ENCODE measurements at regions not wholly inside any gene's neighbourhood (a gene's known extent, or its start where the extent isn't known, plus 50 kb on each side); places are given as distances from the start of the nearest gene placed in this dataset.

GRCh38 chr11:127723714-127724113, 723.1 kb upstream of the KIRREL3 start:
- no peak for DNase-seq (ENCODE audit: low read depth, low spot score)
- H3K27ac ChIP-seq: no peak overlapping the region

GRCh38 chr11:127713226-127713625, 712.7 kb upstream of the KIRREL3 start:
- DNase-seq (ENCODE audit: low read depth, low spot score): no peak
- H3K27ac ChIP-seq: no peak overlapping the region

GRCh38 chr11:127711748-127712147, 711.2 kb upstream of the KIRREL3 start:
- DNase-seq (ENCODE audit: low read depth, low spot score): no peak

GRCh38 chr11:127710831-127711230, 710.3 kb upstream of the KIRREL3 start:
- no peak for DNase-seq (ENCODE audit: low read depth, low spot score)
- H3K27ac ChIP-seq: no peak overlapping the region

More at GRCh38 chr11:127711748-127712147, 711.2 kb upstream of the KIRREL3 start:
- no peak overlapping the region for H3K27ac ChIP-seq

GRCh38 chr11:127709960-127710359, 709.4 kb upstream of the KIRREL3 start:
- no peak for DNase-seq (ENCODE audit: low read depth, low spot score)
- no peak overlapping the region for H3K27ac ChIP-seq

GRCh38 chr11:127693686-127694085, 693.1 kb upstream of the KIRREL3 start:
- H3K27ac ChIP-seq: no peak overlapping the region
- peak; percentile 6 for DNase-seq (ENCODE audit: low read depth, low spot score)

- no peak overlapping the region for H3K27ac ChIP-seq
- no peak for DNase-seq (ENCODE audit: low read depth, low spot score)
Observed at GRCh38 chr11:127683321-127683720, 682.8 kb upstream of the KIRREL3 start.

GRCh38 chr11:127679816-127680545, 679.4 kb upstream of the KIRREL3 start:
- no peak overlapping the region for H3K27ac ChIP-seq
- DNase-seq (ENCODE audit: low read depth, low spot score): no peak

GRCh38 chr11:127678631-127679030, 678.1 kb upstream of the KIRREL3 start:
- no peak for DNase-seq (ENCODE audit: low read depth, low spot score)
- H3K27ac ChIP-seq: no peak overlapping the region

GRCh38 chr11:127677660-127678425, 677.3 kb upstream of the KIRREL3 start:
- no peak overlapping the region for H3K27ac ChIP-seq
- DNase-seq (ENCODE audit: low read depth, low spot score): no peak

- no peak for DNase-seq (ENCODE audit: low read depth, low spot score)
- no peak overlapping the region for H3K27ac ChIP-seq
Observed at GRCh38 chr11:127675581-127675980, 675.0 kb upstream of the KIRREL3 start.

- H3K27ac ChIP-seq: no peak overlapping the region
- DNase-seq (ENCODE audit: low read depth, low spot score): no peak
Observed at GRCh38 chr11:127674754-127675153, 674.2 kb upstream of the KIRREL3 start.

- no peak for DNase-seq (ENCODE audit: low read depth, low spot score)
- no peak overlapping the region for H3K27ac ChIP-seq
Observed at GRCh38 chr11:127670374-127671119, 670.0 kb upstream of the KIRREL3 start.

- DNase-seq (ENCODE audit: low read depth, low spot score): no peak
- H3K27ac ChIP-seq: no peak overlapping the region
Observed at GRCh38 chr11:127656116-127656836, 655.7 kb upstream of the KIRREL3 start.

- no peak overlapping the region for H3K27ac ChIP-seq
- no peak for DNase-seq (ENCODE audit: low read depth, low spot score)
Observed at GRCh38 chr11:127653076-127653475, 652.5 kb upstream of the KIRREL3 start.

GRCh38 chr11:127651888-127652221, 651.3 kb upstream of the KIRREL3 start:
- H3K27ac ChIP-seq: peak overlapping the region; percentile 44
- DNase-seq (ENCODE audit: low read depth, low spot score): no peak

GRCh38 chr11:127651175-127651887, 650.8 kb upstream of the KIRREL3 start:
- no peak for DNase-seq (ENCODE audit: low read depth, low spot score)
- peak overlapping the region; percentile 44 for H3K27ac ChIP-seq

- DNase-seq (ENCODE audit: low read depth, low spot score): no peak
- no peak overlapping the region for H3K27ac ChIP-seq
Observed at GRCh38 chr11:127649958-127650357, 649.4 kb upstream of the KIRREL3 start.

- no peak for DNase-seq (ENCODE audit: low read depth, low spot score)
- H3K27ac ChIP-seq: no peak overlapping the region
Observed at GRCh38 chr11:127649071-127649470, 648.5 kb upstream of the KIRREL3 start.

- no peak for DNase-seq (ENCODE audit: low read depth, low spot score)
- H3K27ac ChIP-seq: no peak overlapping the region
Observed at GRCh38 chr11:127648583-127648982, 648.0 kb upstream of the KIRREL3 start.

All from epithelial cell of prostate (primary cell).